SIG-M5 treated with dmso at 0.1 percent for 504 hours (cell line): ENCODE measurements at regions not wholly inside any gene's neighbourhood (a gene's known extent, or its start where the extent isn't known, plus 50 kb on each side); places are given as distances from the start of the nearest gene placed in this dataset.

Source experiments
- DNase-seq: peaks from one replicate; lab custom pipeline; 2025; ENCODE audit not compliant: unreplicated experiment; lab: John Stamatoyannopoulos, UW

DNA sequence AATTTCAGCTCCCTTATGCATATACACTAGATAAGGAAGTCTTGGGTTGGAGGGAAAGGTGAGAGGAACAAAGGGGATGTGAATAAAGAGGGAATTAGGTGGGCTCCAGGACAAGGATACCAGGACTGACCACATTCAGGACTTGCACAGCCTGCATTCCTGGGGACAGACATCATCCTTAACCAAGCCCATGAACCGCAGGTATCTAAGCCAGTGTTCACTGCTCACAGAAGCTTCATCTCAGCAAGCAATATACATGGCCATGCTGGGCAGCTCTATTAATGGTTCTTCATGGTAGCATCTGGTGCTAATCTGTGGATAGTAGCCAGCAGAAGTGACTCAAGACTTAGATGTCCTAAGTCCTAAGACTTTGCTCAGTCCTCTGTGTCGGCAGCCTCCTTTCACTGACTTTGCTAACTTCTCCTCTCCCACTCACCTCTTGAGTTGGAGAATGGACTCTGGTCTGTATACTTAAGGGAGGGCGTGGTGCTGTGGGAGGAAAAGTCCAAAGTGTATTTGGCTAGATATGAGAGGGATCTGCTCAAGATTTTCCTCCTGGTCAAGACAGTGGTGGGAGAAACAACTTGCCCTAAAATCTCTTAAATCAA lies 136.1 kb downstream of the ASCL1 start:
- no peak for DNase-seq

DNA sequence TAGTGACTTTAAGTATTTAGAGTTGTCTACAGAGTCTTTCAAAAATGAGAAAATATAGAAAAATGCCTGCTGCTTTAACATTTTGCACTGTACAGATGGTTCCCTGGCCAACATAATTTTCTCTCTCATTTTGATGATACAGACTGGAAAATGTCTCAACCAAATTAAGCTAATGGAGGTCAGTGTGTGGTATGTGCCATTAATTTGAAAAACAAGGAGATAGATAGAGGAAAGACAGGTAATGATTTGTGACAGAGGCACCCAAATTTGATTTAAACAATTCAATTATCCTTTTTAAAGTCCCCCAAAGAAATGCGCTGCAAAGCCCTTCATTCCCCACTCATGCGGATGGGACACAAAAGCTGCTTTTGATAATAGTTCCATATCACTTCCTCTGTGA lies 140.0 kb downstream of the ASCL1 start:
- DNase-seq = no peak

DNA sequence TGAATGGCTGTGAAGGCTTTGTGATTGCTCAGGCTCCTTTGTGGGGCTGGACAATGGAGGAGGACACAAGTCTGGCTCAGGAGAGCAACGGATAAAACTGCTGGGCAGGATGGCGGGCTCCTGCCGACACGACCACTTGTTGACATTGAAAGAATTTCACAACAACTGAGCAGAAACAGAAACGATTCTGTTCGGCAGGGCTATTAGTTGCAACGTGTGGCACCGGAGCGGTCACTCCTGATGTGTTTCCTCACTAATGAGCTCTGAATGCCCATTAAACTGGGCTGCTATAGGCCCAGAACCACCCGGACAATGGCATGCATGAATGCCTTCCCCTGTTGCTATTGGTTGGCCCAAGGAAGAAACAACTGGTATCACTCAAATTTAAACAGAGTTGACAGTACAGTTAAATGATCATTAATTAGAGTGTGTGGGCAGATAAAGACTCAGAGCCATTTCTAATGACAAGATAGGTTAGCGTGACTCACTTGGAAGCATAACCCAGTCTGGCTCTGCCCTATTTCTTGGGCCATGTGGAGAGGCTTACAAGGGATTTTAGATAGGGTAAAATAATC lies 142.9 kb downstream of the ASCL1 start:
- DNase-seq = no peak

DNA sequence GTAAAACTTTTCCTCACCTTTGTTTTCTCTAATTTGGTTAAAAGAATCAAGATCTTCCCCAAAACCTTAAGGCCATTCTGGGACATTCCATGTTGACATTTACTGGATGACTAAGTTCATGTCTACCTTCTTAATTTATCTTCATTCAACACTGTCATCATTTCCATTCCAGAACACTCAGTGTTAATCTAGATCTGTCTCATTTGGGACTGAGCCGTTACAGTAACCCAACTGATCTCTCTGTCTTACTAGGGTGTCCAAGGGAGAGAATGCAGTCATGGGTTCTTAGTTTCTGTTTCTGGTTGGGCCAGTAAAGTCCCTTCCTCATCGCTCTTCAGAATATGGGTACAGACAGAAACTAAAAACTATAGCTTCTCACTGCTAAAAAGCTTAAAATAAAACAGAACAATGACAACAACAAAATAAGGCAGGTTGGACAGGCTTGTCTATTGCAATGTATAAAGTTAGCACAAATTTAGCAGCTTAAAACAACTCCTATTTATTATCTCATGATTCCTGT lies 144.8 kb downstream of the ASCL1 start:
- no peak for DNase-seq

DNA sequence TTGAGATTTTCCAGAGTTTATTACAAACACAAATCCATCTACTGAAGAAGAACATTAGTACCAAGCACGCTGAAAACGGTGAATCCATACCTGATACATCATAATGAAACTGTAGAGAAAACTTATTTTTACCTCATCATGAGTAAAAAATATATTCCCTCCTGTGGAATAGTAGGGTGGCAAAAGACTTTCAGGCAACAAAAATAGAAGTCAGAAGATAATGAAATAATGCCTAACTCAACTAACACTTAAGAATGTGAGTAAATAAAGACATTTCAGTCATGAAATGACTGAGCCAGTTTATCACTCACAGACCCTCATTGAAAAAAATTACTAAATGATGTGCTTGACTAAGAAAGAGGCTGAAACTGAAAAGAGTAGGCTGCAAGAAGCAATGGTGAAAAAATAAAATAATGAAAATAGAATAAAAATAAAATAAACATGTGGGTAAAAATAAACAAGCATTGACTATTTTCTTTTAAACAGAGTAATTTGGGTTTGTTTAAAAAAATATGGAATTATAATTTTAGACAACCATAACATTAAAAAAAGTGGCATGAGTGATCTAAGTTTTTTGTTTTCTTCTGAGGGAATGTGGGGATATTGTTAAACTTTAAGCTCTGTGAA lies 148.6 kb downstream of the ASCL1 start:
- DNase-seq = no peak

DNA sequence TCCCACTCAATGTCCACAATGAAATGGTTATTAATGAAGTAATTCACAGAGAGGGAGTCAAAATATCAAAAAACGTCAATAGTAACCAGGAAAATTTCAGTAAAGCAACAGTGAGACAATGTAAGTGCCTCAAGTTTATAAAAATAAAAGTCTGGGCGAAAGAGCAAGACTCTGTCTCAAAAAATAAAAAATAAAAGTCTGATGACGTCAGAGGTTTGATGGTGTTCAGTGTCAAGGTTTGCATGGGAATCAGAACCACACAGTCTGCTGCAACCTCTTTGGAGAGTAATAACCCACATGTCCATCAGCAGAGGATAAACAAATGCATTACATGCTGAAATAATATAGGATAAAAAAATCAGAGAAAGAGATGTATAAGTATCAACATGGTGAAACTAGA lies 152.4 kb downstream of the ASCL1 start:
- no peak for DNase-seq

DNA sequence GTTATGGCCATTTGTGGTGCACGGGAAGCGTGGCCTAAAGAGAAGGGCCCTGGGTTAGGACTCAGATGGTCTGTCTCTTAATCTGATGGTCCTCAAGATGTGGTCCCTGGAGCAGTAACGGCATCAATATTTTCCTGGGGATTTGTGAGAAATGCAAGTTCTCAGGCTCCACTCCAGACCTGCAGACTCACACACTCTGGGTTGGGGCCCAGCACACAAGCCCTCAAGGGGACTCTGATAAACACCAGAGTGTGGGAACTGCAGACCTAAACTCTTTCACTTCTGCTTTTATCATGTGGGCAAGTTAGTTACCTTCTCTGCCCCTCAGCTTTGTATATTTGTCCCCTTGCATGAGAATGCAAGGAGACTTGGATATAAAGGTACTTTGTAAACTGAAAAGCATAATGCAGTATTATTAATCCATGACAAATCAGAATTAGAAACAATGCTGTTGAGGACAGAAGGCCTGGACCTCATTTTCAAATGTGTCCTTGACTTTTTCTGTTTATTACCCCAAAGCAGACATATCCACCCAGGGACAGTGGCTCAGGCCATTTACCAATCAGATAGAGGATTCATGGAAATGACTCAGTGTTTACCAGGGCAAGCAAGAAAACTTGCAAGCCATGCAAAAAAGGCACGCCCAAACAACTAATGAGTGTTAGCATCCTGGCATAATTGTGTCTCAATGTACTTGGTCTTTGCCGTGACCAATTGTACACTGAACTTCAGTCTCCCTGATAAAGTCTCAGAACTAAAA lies 157.0 kb downstream of the ASCL1 start:
- peak; percentile 15 for DNase-seq

DNA sequence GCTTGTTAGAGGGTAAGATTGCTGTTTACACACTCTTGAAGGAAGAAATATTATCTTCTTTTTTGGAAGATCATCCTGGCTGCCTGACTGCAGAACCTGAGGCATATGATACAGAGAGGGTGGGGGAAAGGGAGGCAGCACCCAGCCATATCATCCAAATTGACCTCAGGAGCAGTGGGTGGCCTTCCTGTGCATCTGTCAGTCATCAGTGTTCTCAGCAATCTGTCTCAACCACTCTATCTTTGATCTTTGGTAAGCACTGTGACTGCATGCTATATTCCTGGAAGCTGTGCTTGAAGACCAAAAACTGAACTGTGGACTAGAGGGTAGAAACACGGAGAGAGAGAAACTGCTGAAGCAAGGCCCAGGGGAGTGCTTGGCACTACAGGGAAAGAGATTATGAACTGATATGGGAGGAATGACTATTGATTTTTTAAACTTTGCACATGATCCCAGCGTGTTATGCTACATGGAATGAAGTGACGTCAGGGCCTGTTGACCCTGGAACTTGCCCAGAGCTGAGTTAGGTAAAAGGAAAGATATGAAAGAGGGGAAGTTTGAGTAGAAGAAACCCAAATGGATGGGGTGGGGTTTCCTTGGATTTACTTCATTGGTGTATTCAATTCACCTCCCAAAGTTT lies 171.5 kb downstream of the ASCL1 start:
- DNase-seq = no peak

DNA sequence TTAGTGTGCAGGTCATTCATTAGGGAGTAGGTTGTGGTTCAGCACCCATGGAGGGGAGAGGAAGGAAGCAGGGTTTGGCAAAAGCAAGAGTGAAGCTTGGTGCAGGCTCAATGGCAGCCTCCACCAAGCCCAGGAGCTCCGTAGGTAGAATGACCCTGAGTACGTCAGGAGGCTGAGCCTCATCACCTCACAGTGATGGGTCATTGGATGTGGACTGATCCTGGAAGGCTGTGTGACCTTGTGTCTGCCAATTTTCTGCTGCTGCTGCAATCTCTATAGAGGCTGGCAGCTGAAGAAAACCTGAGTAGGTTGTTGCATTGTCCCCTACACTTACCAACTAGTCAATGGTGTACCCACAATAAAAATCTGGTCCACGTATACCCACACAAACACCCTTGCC lies 173.1 kb downstream of the ASCL1 start:
- no peak for DNase-seq

DNA sequence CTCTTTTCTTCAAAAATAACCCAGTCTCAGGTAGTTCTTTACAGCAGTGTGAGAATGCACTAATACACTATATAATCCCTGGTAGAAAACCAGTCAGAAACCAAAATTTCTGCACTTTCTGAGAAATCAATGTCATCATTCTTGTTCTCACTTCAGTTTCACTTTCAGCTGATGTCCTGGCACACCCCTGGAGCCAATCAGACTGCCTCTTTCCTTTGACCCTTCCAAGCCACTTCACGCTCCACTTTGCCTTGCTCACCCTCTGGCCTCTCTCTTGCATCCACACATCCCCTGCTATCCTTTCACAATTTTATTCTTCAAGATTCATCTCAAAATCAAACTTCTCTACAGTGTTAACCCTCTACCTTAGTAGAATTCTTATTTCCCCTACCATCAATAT lies 181.1 kb downstream of the ASCL1 start:
- no peak for DNase-seq

DNA sequence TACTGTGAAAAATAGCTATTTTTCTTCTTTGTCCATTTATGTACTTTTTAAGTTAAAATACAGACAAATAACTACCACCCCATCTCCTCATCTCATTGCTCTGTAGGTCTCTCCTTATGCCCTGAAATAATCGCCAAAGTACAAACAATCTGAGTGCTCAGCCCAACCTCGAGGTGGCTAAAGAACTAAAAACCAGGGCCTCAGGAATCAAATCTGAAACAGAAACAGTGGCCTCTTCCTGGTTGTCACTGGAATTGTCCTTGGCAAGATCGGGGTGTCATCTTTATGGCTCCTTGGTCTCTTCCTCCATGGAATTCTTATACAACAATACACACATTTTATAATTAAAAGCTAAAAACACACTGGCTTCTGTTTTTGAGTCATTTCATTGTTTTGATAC lies 182.4 kb downstream of the ASCL1 start:
- no peak for DNase-seq

DNA sequence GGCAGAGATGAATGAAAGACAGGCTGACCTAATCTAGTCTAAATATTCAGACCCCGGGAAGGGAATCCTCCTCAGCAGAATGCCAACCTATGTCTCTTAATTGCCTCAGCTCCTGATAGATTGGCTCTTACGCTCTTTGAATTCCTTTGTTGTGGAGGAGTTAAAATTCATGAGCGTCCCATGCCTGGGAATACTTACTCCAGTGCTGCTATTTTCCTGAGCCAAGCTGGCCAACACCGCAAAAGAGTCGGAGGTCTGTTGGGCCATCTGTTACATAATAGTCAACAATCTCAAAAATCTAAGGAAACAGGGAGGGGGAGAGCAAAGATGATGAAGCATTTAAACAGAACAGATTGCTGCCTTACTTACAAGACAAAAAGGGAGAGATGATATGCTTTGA lies 182.8 kb downstream of the ASCL1 start:
- DNase-seq = no peak

DNA sequence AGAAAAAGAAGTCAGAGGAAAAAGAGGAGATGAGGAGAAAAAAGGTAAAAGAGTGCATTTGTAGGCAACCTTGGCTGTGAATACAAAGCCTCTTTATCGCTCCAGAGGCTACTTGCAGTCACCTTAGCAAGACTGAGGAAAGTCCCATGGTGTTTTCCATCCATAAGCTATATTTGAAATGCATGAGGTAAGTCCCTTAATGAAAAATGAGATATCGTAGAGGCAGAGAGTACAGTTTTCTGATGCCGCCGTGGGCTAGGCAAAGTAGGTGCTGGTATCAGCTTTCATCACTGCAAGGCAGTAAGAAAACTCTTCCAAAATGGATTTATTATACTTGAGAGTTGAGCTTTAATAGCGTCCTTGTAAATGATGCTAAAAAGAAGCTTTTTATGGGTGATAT lies 186.8 kb downstream of the ASCL1 start:
- no peak for DNase-seq

DNA sequence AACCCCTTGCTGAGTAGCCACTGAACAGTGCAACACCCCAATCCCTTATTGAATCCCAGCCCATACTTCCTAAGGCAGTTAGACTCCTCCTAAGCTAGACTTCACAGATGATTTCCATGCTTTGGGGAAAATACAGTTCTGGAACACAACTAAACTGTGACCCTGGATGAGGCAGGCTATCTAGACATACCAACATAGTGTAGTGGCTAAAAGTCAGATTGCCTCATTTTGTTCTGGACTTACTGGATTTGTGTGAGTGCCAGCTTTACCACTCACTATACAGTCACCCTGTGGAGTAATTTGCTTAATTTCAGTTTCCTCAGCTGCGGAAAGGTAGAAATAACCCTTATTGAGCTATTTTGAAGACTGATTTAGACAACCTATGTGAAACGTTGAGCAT lies 203.1 kb downstream of the ASCL1 start:
- DNase-seq = no peak

DNA sequence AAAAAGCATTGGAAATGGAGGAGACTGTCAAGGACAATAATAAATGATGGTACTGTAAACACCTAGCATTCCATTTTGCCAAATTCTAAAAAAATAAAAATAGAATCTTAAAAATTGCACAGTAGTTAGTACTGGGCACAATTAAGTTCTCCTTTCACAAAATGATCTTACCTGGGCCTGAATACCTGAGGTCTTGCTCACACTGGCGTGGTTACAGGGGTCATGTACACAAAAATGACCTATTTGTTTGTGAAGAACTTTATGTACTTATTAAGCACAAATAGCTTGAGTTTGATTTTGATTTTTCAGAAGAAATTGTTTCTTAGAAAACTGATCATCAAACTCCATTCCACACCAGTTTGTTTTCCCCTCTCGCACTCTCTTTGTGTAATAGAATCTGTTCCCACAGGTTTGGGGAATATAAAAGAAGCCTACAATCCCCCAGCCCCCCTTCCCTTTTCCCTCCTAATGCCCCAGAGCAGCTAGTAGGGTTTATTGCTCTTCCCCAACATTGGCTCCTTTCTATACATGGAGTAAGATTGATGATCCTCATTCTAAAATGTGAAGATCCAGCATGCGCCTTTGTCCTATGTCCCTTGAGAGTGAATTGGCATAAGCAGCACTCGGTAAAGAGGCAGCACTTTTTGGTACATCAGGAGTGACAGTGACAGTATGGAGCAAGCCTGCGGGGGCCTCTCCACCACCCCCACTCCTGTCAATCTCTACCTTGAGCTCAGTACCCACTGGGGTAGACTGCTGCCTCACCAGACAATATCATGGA lies 204.3 kb downstream of the ASCL1 start:
- DNase-seq = no peak

DNA sequence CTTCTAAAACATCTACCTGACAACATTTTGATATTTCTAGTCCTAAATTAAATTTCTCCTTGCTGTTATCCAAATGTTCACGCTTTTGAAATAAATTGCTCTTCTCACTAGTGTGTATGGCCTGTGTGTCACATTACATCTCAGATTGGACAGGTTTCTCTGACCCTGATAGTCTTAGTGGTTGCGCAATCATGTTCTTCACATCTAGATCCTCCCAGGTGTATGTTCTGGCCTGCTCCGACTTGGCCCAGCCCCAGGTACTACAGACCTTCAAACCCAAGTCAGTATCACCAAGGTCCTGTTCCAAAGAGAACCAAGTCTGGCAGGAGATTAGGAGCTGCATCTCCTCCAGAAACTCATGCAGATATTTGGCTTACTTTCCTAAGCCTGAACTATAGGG lies 209.5 kb downstream of the ASCL1 start:
- no peak for DNase-seq

DNA sequence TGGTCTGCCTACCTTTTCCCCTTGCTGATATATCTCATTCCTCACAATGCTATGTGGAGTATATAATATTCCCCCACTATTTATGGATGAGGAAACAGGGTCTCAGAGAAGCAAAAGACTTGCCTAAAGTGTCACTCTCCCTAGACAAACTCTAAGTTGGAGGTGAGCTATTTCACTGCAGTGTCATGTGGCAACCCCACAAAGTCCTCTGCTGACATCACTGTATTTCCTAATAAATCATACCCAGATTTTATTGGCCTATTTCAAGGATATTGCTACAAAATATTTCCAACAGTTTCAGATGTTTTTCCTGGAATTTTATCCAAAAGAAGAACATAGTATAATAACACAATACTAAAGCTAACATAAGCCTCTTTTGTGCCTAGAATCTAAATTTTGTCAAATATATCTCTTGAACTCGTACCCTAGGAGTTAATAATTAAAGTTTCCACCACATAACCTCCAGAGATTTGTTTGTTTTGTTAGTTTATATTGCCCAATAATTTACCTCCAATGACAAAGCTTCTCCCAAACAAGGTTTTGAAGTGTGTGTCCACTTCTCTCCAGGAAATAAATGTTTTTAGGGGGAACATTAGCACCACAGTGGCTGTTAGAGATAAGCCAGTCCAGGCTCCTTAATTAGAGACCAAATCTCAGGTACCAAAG lies 215.1 kb downstream of the ASCL1 start:
- no peak for DNase-seq

DNA sequence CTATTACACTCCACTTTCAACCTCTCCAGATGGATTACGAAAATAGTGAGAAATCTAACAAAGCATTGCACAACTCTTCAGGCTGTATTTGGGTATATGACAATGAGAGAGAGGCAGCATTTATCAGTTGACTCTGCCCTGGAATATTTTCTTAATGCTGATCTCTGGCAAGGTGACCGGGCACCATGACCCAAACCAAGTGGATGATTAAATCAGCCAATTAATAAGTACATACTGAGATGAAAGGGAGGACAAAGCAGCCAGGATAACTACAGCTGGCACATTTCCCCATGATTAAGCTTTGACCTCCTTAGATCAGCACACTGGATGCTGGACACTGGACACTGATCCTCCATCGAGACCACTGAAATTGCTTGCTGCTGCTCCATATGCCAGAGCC lies 218.2 kb downstream of the ASCL1 start:
- DNase-seq = no peak

DNA sequence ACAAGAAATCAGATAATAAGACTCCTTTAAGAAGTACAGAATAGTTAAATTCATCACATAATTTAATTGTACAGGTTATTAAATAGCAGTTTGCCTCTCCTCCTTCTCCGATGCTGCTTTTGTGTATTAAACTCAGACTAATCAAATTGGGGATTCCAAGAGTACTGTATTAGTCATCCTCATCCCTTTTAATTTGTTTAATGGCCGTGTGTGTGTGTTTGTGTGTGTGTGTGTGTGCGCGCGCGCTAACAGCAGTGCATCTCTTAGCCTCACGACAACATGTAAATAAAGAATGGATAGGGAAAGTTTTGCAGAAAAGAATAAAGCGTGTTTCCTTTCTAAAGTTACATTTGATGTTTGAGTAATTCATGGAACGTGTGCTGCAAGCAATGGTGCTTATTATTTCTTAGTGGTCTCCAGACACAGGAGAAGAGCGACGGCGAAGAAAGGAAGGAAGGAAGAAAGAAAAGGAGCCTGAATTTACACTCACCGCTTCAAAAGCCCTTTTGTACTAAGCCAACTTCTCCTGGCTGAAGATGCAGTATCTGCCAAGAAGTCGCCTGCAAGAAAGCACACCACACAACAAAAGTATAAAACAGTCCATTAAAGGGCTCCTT lies 220.3 kb downstream of the ASCL1 start:
- no peak for DNase-seq
